ENCODE measurements at regions not wholly inside any gene's neighbourhood (a gene's known extent, or its start where the extent isn't known, plus 50 kb on each side); places are given as distances from the start of the nearest gene placed in this dataset.

- no peak for DNase-seq
Observed at GRCh38 chr6:126764104-126764503, 354.4 kb upstream of the RSPO3 start.

GRCh38 chr6:126764671-126765070 is 353.8 kb upstream of the RSPO3 start:
- DNase-seq = no peak

GRCh38 chr6:126766820-126767219 is 351.7 kb upstream of the RSPO3 start:
- no peak for DNase-seq

- no peak for DNase-seq
Observed at GRCh38 chr6:126767711-126768110, 350.8 kb upstream of the RSPO3 start.

DNA sequence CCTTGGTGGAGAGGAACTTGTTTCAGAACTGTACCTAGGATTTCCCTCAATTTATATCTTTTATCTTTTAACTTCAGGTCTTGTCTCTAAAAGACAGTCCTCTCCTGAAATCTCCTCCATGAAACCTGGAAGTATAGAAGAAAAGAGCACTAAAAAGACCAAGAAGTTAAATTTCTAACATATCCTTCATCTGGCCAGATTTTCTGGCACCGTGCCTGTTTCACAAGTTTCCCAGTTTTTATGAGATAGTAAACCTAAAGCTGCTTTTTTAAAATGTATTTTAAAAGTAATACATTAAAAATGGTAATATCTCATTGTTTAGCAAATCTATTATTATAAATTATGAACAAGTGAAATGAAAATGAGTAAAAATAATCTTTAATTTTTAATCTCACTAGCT is 348.3 kb upstream of the RSPO3 start:
- DNase-seq = no peak

GRCh38 chr6:126773112-126773805 is 345.2 kb upstream of the RSPO3 start:
- no peak for DNase-seq

GRCh38 chr6:126779331-126779730 is 339.1 kb upstream of the RSPO3 start:
- DNase-seq = no peak

- no peak for DNase-seq
Observed at GRCh38 chr6:126781582-126781981, 336.9 kb upstream of the RSPO3 start.

DNA sequence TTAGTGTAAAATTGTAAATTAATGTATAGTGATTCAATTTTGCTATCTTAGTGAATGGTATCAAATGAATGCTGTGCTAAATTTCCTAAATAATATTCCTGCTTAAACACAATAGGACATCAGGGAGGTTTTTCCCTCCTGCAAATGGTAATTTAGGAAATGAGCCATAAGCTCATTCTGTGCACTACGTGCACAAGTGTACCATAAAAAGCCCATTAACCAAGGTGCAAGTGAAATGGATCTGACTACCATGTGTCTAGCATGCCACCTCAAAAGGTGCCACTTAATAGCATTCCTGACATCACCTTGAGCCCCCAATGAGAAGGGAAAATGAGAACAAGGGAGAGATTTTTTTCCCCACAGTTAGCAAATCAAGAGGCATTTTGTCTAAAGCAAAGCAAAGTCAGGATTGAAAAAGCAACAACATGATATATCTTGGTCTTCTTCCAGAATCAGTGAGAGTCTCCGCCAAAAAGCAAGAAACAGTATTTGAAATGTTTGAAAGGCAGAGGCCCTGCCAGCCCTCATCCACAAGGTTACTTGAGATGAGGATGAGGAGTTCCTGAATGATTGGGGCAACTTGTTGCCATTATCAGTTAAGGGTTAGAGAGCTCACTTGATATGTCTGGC is 334.2 kb upstream of the RSPO3 start:
- no peak for DNase-seq

GRCh38 chr6:126786262-126786661 is 332.2 kb upstream of the RSPO3 start:
- DNase-seq = no peak

DNA sequence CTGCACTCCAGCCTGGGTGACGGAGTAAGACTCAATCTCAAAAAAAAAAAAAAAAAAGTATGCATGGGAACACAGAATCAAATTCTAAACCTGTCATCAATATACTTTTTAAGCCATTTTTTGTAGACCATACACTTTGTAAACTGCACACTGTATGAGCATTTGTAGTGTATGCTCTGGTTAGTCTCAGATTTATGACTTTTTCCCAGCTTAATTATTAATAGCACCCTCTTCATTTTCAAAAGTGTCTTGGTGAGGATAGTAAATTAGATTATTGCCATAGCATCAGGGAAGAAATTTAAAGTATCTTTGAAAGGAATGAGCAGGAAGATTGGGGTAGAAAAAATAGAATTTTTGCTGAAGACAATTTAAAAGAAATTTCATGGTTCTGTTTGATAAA is 330.8 kb upstream of the RSPO3 start:
- no peak for DNase-seq

DNA sequence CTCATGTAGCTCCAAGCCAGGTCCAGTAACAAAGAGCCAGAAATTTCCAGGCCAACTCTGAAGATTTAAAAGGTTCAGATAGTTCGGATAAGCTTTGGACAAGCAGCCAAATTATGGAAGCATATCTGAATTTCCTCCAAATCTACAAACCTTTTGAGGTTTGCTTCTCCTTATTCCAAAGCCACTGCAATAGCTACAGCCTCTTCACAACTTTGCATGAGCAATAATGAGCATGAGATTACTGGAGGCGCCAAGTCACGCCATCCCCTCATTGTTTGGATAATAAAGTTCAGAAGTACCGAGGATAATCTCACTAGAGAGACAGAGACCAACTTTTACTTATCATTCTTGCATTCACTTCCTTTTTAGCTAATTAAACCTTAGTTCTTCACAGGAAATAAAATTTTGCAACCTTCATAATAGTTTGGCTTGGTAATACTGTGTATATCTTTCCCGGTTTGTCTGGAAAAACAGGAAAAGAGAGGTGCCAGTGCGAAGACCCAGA is 329.6 kb upstream of the RSPO3 start:
- DNase-seq = no peak

GRCh38 chr6:126792340-126793085 is 326.0 kb upstream of the RSPO3 start:
- no peak for DNase-seq

- DNase-seq = no peak
Observed at GRCh38 chr6:126795161-126795560, 323.3 kb upstream of the RSPO3 start.

- DNase-seq = no peak
Observed at GRCh38 chr6:126797981-126798380, 320.5 kb upstream of the RSPO3 start.

DNA sequence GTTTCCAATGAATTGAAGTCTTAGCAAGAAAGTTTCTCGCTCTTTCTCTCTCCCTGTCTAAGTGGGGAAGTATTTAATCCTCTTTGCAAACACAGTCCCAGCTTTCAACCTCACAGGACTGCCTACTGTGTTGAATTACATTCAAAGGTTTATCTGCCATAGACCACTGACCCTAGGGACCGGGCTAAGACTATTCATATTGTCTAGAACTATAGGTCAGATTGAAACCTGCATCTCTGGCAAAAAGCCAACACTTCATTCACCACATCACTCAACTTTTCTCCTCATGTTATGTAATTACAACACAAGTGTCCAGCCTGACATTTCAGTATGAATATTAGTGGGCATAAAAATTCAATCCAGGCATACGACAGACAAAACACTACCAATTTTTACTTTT is 314.7 kb upstream of the RSPO3 start:
- DNase-seq = no peak

DNA sequence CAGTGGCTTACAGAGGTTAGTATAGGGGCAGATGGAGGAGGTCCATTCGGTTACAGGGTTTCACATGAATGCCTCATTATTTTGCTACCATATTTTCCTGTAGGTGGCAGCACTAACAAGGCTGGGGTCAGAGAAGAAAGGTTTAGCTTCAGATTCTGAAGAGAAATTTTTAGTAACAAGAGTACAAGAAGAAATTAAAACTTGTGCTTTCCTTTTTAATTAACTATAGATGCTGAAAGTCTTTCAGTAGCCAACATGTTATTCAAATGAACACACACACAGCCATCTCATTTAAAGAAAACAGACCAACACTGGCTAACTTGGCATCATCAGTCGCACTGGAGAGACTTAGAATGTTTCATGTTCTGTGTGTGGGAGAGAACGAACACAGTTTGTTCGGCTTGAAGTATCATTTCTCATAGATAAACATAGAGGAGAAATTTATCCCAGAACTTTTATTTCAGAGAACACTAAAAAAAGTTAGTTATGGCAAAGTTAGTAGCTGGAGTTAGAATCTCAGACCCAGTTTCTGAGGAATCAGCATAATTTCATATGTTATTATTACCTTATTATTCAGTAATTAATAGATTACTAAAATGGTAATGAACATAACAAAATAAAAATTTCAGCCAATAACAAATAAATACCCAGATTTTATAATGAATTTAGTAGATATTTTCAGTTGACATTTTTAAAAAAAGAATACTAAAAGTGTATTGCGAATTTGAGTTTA is 314.0 kb upstream of the RSPO3 start:
- DNase-seq = no peak

GRCh38 chr6:126805861-126806260 is 312.6 kb upstream of the RSPO3 start:
- DNase-seq = no peak

GRCh38 chr6:126807876-126808275 is 310.6 kb upstream of the RSPO3 start:
- no peak for DNase-seq

DNA sequence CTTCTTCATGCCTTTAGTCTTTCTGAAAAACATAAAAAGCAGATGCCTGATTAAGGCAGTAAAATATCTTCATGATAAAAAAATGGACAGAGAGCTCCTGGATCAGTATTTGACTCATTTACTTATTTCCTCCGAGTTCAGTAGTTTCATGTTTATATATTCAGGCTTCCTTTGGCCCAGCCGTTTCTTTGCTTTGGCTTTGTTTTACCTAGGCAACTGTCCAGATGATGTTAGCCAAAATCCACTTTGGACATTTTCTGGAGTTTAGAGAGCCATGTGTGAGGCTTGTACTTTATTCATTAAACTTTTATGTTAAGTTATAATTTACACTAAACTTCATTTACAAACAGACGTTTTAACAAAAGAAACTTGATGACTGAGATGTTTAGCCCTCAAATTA is 307.1 kb upstream of the RSPO3 start:
- DNase-seq = no peak

DNA sequence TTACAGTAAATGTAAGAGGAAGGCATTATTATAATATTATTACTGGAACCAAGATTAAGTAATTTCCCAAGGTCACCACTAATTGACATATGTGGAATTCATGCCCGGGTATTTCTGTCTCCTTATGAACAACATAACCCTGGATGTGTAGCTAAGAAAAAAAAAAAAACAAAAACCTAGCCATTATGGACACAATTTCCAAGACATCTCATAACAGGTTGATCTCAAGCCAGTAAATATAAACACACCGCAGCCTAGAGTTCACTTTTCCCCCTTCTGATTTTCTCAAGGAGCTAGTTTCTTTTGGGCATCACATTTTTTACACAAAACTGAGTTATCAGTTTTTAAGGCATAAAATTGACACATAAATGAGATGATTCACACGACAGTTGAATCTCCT is 306.5 kb upstream of the RSPO3 start:
- DNase-seq = no peak

GRCh38 chr6:126812651-126813050 is 305.8 kb upstream of the RSPO3 start:
- DNase-seq = no peak

DNA sequence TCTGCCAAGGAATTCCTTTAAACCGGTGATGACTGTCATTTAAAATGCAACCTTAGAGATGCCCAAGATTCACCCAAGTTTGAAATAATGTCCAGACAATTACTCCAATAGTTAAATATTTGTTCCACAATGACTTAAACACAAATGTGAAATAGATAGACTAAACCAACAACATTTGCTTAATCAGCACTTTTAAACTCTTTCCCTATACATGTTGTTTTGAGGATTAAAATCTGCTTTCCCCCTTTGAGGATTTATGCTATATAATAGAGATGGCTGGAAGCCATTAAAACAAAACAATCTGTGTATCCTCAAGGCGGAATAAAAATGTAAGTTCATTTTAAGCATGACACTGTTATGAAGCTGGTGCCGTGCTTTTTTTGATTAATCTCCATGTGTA is 297.8 kb upstream of the RSPO3 start:
- DNase-seq = no peak
